GM23338 (cell line): ENCODE measurements at regions not wholly inside any gene's neighbourhood (a gene's known extent, or its start where the extent isn't known, plus 50 kb on each side); places are given as distances from the start of the nearest gene placed in this dataset.

Source experiments
- ATAC-seq: fragments of 200-7000 bp; cut with Tn5 transposase; 3 replicates; pipeline ENCODE4 v1.9.1; 2020
- DNase-seq: peaks from one replicate; pipeline ENCODE4 v3.0.0-alpha.2; 2015; ENCODE audit warnings: low spot score
- H2AFZ ChIP-seq: fragments of 200-600 bp; sonication (generic); 2 replicates; pipeline ENCODE4 v1.8.0; 2016; ENCODE audit warnings: antibody characterized with exemption, mild to moderate bottlenecking, moderate library complexity
- H3F3A ChIP-seq: fragments of 200-600 bp; sonication (generic); replicated peaks from 2 replicates; pipeline ENCODE4 v1.8.0; 2017; ENCODE audit warnings: antibody characterized with exemption, mixed run types, low read depth
- H3K27ac ChIP-seq: fragments of 200-600 bp; sonication (generic); 2 replicates; pipeline ENCODE4 v1.6.1; 2016; ENCODE audit warnings: low read depth
- H3K27me3 ChIP-seq: fragments of 200-600 bp; sonication (generic); 2 replicates; pipeline ENCODE4 v1.8.0; 2016; ENCODE audit warnings: mild to moderate bottlenecking, mixed run types, moderate library complexity; ENCODE audit not compliant: insufficient read depth
- H3K36me3 ChIP-seq: fragments of 200-600 bp; sonication (generic); 2 replicates; pipeline ENCODE4 v1.8.0; 2016; ENCODE audit warnings: mild to moderate bottlenecking; ENCODE audit not compliant: insufficient read depth
- H3K4me1 ChIP-seq: fragments of 200-600 bp; sonication (generic); 2 replicates; pipeline ENCODE4 v1.8.0; 2016; ENCODE audit warnings: mild to moderate bottlenecking, moderate library complexity; ENCODE audit not compliant: insufficient read depth
- H3K4me2 ChIP-seq: fragments of 200-600 bp; sonication (generic); 2 replicates; pipeline ENCODE4 v1.7.1; 2017; ENCODE audit warnings: mixed run types
- H3K4me3 ChIP-seq: fragments of 200-600 bp; sonication (generic); 2 replicates; pipeline ENCODE4 v1.6.1; 2016; ENCODE audit warnings: mixed run types
- H3K79me2 ChIP-seq: fragments of 200-600 bp; sonication (generic); replicated peaks from 2 replicates; pipeline ENCODE4 v1.8.0; 2017; ENCODE audit warnings: mild to moderate bottlenecking; ENCODE audit not compliant: insufficient read depth
- H3K9me2 ChIP-seq: fragments of 200-600 bp; sonication (generic); 2 replicates; pipeline ENCODE4 v1.8.0; 2017; ENCODE audit not compliant: insufficient read depth
- H4K20me1 ChIP-seq: fragments of 200-600 bp; sonication (generic); replicated peaks from 2 replicates; pipeline ENCODE4 v1.8.0; 2017; ENCODE audit warnings: mild to moderate bottlenecking; ENCODE audit not compliant: insufficient read depth
- H3K27ac Mint-ChIP-seq: 2 replicates; pipeline ENCODE4 v1.8.0; 2020; ENCODE audit warnings: inconsistent platforms, mild to moderate bottlenecking, moderate library complexity, mixed read lengths
- H3K27me3 Mint-ChIP-seq: 3 replicates; pipeline ENCODE4 v1.8.0; 2022; ENCODE audit warnings: low read depth, mild to moderate bottlenecking, moderate library complexity, mixed read lengths, inconsistent platforms; ENCODE audit not compliant: insufficient read depth, poor library complexity
- H3K36me3 Mint-ChIP-seq: 3 replicates; pipeline ENCODE4 v1.8.0; 2021; ENCODE audit warnings: low read depth, mild to moderate bottlenecking, inconsistent platforms, moderate library complexity, mixed read lengths
- H3K4me1 Mint-ChIP-seq: 3 replicates; pipeline ENCODE4 v1.8.0; 2020; ENCODE audit warnings: mild to moderate bottlenecking, inconsistent platforms, mixed read lengths
- H3K4me3 Mint-ChIP-seq: 3 replicates; pipeline ENCODE4 v1.8.0; 2021; ENCODE audit warnings: moderate library complexity, mild to moderate bottlenecking, inconsistent platforms, mixed read lengths
- H3K9me3 Mint-ChIP-seq: 3 replicates; pipeline ENCODE4 v1.8.0; 2020; ENCODE audit warnings: moderate library complexity, mild to moderate bottlenecking, inconsistent platforms, mixed read lengths
- CREB1 ChIP-seq: fragments of 250-450 bp; sonication (Bioruptor Pico); IDR thresholded peaks from 2 replicates; pipeline ENCODE4 v1.5.0; 2020; ENCODE audit warnings: low read depth, mild to moderate bottlenecking, moderate library complexity
- EZH2phosphoT487 ChIP-seq: fragments of 200-600 bp; sonication (generic); IDR thresholded peaks from one replicate; pipeline ENCODE4 v1.8.1; 2018; ENCODE audit warnings: antibody characterized with exemption; ENCODE audit not compliant: unreplicated experiment
- JUNB ChIP-seq: IDR thresholded peaks from one replicate; pipeline ENCODE4 v1.6.1; 2016; ENCODE audit warnings: antibody characterized with exemption; ENCODE audit not compliant: unreplicated experiment
- NANOG ChIP-seq: IDR thresholded peaks from 2 replicates; pipeline ENCODE4 v1.6.1; 2016; ENCODE audit warnings: antibody characterized with exemption, borderline replicate concordance
- POLR2AphosphoS5 ChIP-seq: IDR thresholded peaks from 2 replicates; pipeline ENCODE4 v1.6.1; 2016; ENCODE audit warnings: antibody characterized with exemption, low read depth
- STAT1 ChIP-seq: IDR thresholded peaks from one replicate; pipeline ENCODE4 v1.6.1; 2016; ENCODE audit warnings: antibody characterized with exemption; ENCODE audit not compliant: unreplicated experiment
- TF ChIP-seq, protein P1 (sequence below), 2 experiments: fragments of 200-600 bp in 1 of 2; sonication (generic) in 1 of 2; conservative IDR thresholded peaks; 2 replicates each; pipeline versions ENCODE4 v1.5.1 to v1.6.1; 2016 to 2017; ENCODE audit warnings: antibody characterized with exemption in 2 of 2, low read depth in 2 of 2, mild to moderate bottlenecking in 2 of 2, moderate library complexity in 1 of 2
- TF ChIP-seq, protein P2 (sequence below): IDR thresholded peaks from one replicate; pipeline ENCODE4 v1.6.1; 2018; ENCODE audit warnings: antibody characterized with exemption; ENCODE audit not compliant: unreplicated experiment
- TF ChIP-seq, protein P3 (sequence below): fragments of 250-450 bp; sonication (Bioruptor Pico); IDR thresholded peaks from 2 replicates; pipeline ENCODE4 v1.5.0; 2020; ENCODE audit warnings: mild to moderate bottlenecking, moderate library complexity
- TF ChIP-seq, protein P4 (sequence below): IDR thresholded peaks from 2 replicates; pipeline ENCODE4 v1.6.1; 2016; ENCODE audit warnings: antibody characterized with exemption

DNA sequence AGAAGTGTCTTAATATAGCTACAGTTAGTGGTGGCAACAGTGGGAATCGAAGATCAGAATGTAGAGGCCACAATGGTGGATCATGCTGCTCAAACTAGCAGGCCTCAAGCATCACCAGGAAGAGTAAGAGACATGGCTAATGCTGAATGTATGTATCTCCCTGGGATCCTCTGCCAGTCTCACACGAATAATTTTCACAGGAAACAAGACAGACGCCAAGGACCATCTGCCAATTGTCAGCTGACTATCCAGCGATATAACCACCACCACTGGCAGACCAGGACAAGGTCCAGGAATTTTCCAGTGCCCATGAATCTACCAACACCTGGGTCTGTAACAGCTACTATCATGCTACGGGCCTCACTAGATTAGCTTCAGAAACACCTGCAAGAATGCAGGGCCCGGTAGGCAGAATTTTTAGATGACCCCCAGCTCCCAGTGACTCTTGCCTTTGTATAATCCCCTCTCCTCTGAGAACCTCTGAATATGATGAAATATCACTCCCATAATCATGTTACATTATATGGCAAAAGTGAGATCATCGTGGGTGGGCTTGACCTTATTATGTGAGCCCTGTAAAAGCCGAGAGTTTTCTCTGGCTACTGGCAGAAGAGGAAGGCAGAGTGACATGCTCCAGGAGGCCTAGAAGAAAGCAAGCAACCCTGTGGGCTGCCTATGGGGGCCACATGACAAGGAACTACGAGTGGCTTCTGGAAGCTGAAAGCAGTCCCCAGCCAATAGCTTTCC, 429.8 kb downstream of the BCOR start:
- Histone ChIP-seq H3K27me3 (no peaks in the 10 kb centered on the region), H3K79me2 (no peaks in the 10 kb centered on the region), H2AFZ (no peak overlapping the region), H3K4me1 (no peaks in the 10 kb centered on the region), H3K36me3 (no peaks in the 10 kb centered on the region), H4K20me1 (no peaks in the 10 kb centered on the region), H3K4me2 (no peak overlapping the region), H3K4me3 (no peak overlapping the region), H3K9me2 (no peaks in the 10 kb centered on the region), H3K27ac (no peak overlapping the region), H3F3A (no peaks in the 10 kb centered on the region)
- peaks cover 4% of the 10 kb centered on the region; the same call in 1 of the 3 replicates for H3K4me1 Mint-ChIP-seq
- TF ChIP-seq, protein P1, sequence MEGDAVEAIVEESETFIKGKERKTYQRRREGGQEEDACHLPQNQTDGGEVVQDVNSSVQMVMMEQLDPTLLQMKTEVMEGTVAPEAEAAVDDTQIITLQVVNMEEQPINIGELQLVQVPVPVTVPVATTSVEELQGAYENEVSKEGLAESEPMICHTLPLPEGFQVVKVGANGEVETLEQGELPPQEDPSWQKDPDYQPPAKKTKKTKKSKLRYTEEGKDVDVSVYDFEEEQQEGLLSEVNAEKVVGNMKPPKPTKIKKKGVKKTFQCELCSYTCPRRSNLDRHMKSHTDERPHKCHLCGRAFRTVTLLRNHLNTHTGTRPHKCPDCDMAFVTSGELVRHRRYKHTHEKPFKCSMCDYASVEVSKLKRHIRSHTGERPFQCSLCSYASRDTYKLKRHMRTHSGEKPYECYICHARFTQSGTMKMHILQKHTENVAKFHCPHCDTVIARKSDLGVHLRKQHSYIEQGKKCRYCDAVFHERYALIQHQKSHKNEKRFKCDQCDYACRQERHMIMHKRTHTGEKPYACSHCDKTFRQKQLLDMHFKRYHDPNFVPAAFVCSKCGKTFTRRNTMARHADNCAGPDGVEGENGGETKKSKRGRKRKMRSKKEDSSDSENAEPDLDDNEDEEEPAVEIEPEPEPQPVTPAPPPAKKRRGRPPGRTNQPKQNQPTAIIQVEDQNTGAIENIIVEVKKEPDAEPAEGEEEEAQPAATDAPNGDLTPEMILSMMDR (conservative IDR thresholded peaks at IDR 0.05; ENCODE audit: low read depth in 2 of 2): no peak
- TF ChIP-seq, protein P2, sequence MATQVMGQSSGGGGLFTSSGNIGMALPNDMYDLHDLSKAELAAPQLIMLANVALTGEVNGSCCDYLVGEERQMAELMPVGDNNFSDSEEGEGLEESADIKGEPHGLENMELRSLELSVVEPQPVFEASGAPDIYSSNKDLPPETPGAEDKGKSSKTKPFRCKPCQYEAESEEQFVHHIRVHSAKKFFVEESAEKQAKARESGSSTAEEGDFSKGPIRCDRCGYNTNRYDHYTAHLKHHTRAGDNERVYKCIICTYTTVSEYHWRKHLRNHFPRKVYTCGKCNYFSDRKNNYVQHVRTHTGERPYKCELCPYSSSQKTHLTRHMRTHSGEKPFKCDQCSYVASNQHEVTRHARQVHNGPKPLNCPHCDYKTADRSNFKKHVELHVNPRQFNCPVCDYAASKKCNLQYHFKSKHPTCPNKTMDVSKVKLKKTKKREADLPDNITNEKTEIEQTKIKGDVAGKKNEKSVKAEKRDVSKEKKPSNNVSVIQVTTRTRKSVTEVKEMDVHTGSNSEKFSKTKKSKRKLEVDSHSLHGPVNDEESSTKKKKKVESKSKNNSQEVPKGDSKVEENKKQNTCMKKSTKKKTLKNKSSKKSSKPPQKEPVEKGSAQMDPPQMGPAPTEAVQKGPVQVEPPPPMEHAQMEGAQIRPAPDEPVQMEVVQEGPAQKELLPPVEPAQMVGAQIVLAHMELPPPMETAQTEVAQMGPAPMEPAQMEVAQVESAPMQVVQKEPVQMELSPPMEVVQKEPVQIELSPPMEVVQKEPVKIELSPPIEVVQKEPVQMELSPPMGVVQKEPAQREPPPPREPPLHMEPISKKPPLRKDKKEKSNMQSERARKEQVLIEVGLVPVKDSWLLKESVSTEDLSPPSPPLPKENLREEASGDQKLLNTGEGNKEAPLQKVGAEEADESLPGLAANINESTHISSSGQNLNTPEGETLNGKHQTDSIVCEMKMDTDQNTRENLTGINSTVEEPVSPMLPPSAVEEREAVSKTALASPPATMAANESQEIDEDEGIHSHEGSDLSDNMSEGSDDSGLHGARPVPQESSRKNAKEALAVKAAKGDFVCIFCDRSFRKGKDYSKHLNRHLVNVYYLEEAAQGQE: no peak
- TF ChIP-seq, protein P3, sequence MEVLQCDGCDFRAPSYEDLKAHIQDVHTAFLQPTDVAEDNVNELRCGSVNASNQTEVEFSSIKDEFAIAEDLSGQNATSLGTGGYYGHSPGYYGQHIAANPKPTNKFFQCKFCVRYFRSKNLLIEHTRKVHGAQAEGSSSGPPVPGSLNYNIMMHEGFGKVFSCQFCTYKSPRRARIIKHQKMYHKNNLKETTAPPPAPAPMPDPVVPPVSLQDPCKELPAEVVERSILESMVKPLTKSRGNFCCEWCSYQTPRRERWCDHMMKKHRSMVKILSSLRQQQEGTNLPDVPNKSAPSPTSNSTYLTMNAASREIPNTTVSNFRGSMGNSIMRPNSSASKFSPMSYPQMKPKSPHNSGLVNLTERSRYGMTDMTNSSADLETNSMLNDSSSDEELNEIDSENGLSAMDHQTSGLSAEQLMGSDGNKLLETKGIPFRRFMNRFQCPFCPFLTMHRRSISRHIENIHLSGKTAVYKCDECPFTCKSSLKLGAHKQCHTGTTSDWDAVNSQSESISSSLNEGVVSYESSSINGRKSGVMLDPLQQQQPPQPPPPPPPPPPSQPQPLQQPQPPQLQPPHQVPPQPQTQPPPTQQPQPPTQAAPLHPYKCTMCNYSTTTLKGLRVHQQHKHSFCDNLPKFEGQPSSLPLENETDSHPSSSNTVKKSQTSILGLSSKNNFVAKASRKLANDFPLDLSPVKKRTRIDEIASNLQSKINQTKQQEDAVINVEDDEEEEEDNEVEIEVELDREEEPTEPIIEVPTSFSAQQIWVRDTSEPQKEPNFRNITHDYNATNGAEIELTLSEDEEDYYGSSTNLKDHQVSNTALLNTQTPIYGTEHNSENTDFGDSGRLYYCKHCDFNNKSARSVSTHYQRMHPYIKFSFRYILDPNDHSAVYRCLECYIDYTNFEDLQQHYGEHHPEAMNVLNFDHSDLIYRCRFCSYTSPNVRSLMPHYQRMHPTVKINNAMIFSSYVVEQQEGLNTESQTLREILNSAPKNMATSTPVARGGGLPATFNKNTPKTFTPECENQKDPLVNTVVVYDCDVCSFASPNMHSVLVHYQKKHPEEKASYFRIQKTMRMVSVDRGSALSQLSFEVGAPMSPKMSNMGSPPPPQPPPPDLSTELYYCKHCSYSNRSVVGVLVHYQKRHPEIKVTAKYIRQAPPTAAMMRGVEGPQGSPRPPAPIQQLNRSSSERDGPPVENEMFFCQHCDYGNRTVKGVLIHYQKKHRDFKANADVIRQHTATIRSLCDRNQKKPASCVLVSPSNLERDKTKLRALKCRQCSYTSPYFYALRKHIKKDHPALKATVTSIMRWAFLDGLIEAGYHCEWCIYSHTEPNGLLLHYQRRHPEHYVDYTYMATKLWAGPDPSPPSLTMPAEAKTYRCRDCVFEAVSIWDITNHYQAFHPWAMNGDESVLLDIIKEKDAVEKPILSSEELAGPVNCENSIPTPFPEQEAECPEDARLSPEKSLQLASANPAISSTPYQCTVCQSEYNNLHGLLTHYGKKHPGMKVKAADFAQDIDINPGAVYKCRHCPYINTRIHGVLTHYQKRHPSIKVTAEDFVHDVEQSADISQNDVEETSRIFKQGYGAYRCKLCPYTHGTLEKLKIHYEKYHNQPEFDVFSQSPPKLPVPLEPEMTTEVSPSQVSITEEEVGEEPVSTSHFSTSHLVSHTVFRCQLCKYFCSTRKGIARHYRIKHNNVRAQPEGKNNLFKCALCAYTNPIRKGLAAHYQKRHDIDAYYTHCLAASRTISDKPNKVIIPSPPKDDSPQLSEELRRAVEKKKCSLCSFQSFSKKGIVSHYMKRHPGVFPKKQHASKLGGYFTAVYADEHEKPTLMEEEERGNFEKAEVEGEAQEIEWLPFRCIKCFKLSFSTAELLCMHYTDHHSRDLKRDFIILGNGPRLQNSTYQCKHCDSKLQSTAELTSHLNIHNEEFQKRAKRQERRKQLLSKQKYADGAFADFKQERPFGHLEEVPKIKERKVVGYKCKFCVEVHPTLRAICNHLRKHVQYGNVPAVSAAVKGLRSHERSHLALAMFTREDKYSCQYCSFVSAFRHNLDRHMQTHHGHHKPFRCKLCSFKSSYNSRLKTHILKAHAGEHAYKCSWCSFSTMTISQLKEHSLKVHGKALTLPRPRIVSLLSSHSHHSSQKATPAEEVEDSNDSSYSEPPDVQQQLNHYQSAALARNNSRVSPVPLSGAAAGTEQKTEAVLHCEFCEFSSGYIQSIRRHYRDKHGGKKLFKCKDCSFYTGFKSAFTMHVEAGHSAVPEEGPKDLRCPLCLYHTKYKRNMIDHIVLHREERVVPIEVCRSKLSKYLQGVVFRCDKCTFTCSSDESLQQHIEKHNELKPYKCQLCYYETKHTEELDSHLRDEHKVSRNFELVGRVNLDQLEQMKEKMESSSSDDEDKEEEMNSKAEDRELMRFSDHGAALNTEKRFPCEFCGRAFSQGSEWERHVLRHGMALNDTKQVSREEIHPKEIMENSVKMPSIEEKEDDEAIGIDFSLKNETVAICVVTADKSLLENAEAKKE: no peak
- TF ChIP-seq STAT1: no peak
- no peak for TF ChIP-seq POLR2AphosphoS5
- TF ChIP-seq EZH2phosphoT487: no peak
- no peak for TF ChIP-seq NANOG
- no peak for TF ChIP-seq JUNB
- TF ChIP-seq CREB1: no peak
- TF ChIP-seq, protein P4, sequence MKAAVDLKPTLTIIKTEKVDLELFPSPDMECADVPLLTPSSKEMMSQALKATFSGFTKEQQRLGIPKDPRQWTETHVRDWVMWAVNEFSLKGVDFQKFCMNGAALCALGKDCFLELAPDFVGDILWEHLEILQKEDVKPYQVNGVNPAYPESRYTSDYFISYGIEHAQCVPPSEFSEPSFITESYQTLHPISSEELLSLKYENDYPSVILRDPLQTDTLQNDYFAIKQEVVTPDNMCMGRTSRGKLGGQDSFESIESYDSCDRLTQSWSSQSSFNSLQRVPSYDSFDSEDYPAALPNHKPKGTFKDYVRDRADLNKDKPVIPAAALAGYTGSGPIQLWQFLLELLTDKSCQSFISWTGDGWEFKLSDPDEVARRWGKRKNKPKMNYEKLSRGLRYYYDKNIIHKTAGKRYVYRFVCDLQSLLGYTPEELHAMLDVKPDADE: no peak
- 0 out of 3 replicates have a peak, but pooled peaks cover 10% of the 10 kb centered on the region for H3K36me3 Mint-ChIP-seq
- no peak overlapping the region for H3K27ac Mint-ChIP-seq
- H3K27me3 Mint-ChIP-seq: peaks cover 5% of the 10 kb centered on the region
- ATAC-seq (no peak), DNase-seq (no peak)
- no peaks in the 10 kb centered on the region for H3K9me3 Mint-ChIP-seq
- H3K4me3 Mint-ChIP-seq: no peak overlapping the region
